GM19351 (cell line): ENCODE measurements at regions not wholly inside any gene's neighbourhood (a gene's known extent, or its start where the extent isn't known, plus 50 kb on each side); places are given as distances from the start of the nearest gene placed in this dataset.

Experiments used
- ATAC-seq: cut with Tn5 transposase; IDR thresholded peaks from one replicate; pipeline ENCODE4 v1.9.1; 2021; ENCODE audit warnings: mild to moderate bottlenecking, moderate library complexity; ENCODE audit not compliant: unreplicated experiment

GRCh38 chr3:135898774-135899173 is 66.8 kb upstream of the PPP2R3A start:
- ATAC-seq: no peak

- ATAC-seq: no peak
Observed at GRCh38 chr3:135905058-135905724, 60.3 kb upstream of the PPP2R3A start.

- no peak for ATAC-seq
Observed at GRCh38 chr3:135907422-135908165, 57.9 kb upstream of the PPP2R3A start.

GRCh38 chr3:135908225-135908624 is 57.3 kb upstream of the PPP2R3A start:
- no peak for ATAC-seq

- ATAC-seq: no peak
Observed at GRCh38 chr3:135908737-135909136, 56.8 kb upstream of the PPP2R3A start.

GRCh38 chr3:135911110-135911509 is 54.4 kb upstream of the PPP2R3A start:
- ATAC-seq: no peak

- no peak for ATAC-seq
Observed at GRCh38 chr3:135915206-135915605, 50.3 kb upstream of the PPP2R3A start.
